H9 (cell line): ENCODE measurements at regions not wholly inside any gene's neighbourhood (a gene's known extent, or its start where the extent isn't known, plus 50 kb on each side); places are given as distances from the start of the nearest gene placed in this dataset.

Experiments
- DNase-seq: peaks from one replicate; pipeline ENCODE4 v3.0.0-alpha.2; 2017
- H2AFZ ChIP-seq: one replicate; pipeline ENCODE4 v1.6.1; 2013; ENCODE audit warnings: mild to moderate bottlenecking, low read length, control low read depth, moderate library complexity
- H2AK5ac ChIP-seq: 2 replicates; pipeline ENCODE4 v1.6.1; 2013; ENCODE audit warnings: low read length, control low read depth, mixed read lengths; ENCODE audit not compliant: insufficient read length
- H2BK120ac ChIP-seq: one replicate; pipeline ENCODE4 v1.6.1; 2013; ENCODE audit warnings: low read depth, mild to moderate bottlenecking, low read length, control low read depth, inconsistent platforms; ENCODE audit not compliant: poor library complexity, severe bottlenecking
- H2BK12ac ChIP-seq: 2 replicates; pipeline ENCODE4 v1.6.1; 2013; ENCODE audit warnings: low read length, control low read depth, mixed read lengths, low read depth; ENCODE audit not compliant: insufficient read length
- H2BK15ac ChIP-seq: 2 replicates; pipeline ENCODE4 v1.6.1; 2013; ENCODE audit warnings: low read depth, low read length, control low read depth
- H2BK20ac ChIP-seq: one replicate; pipeline ENCODE4 v1.6.1; 2013; ENCODE audit warnings: low read depth, mild to moderate bottlenecking, low read length, control low read depth, inconsistent platforms; ENCODE audit not compliant: poor library complexity, severe bottlenecking
- H2BK5ac ChIP-seq: 2 replicates; pipeline ENCODE4 v1.6.1; 2013; ENCODE audit warnings: low read length, control low read depth, mixed read lengths; ENCODE audit not compliant: insufficient read length
- H3K14ac ChIP-seq: 2 replicates; pipeline ENCODE4 v1.6.1; 2013; ENCODE audit warnings: low read length, control low read depth; ENCODE audit not compliant: insufficient read depth
- H3K18ac ChIP-seq: 2 replicates; pipeline ENCODE4 v1.6.1; 2013; ENCODE audit warnings: low read depth, mild to moderate bottlenecking, mixed read lengths, low read length, control low read depth; ENCODE audit not compliant: insufficient read length
- H3K23ac ChIP-seq: 2 replicates; pipeline ENCODE4 v1.6.1; 2013; ENCODE audit warnings: low read length, control low read depth, mixed read lengths, low read depth; ENCODE audit not compliant: insufficient read length
- H3K23me2 ChIP-seq: 2 replicates; pipeline ENCODE4 v1.6.1; 2013; ENCODE audit warnings: low read depth, mild to moderate bottlenecking, mixed read lengths, low read length, control low read depth; ENCODE audit not compliant: insufficient read length, poor library complexity, severe bottlenecking
- H3K27ac ChIP-seq: 2 replicates; pipeline ENCODE4 v1.5.1; 2013; ENCODE audit warnings: low read length, control low read depth, mixed read lengths, low read depth; ENCODE audit not compliant: insufficient read length
- H3K27me3 ChIP-seq: 2 replicates; pipeline ENCODE4 v1.6.1; 2013; ENCODE audit warnings: low read length, control low read depth, inconsistent platforms; ENCODE audit not compliant: insufficient read depth
- H3K4ac ChIP-seq: 2 replicates; pipeline ENCODE4 v1.6.1; 2013; ENCODE audit warnings: low read depth, mild to moderate bottlenecking, control low read depth, inconsistent platforms, low read length, moderate library complexity
- H3K4me1 ChIP-seq: 2 replicates; pipeline ENCODE4 v1.6.1; 2013; ENCODE audit warnings: low read length, control low read depth, inconsistent platforms; ENCODE audit not compliant: insufficient read depth
- H3K4me2 ChIP-seq: 2 replicates; pipeline ENCODE4 v1.6.1; 2013; ENCODE audit warnings: low read length, control low read depth, mixed read lengths; ENCODE audit not compliant: insufficient read length, insufficient read depth
- H3K56ac ChIP-seq: 2 replicates; pipeline ENCODE4 v1.6.1; 2013; ENCODE audit warnings: low read depth, mild to moderate bottlenecking, mixed read lengths, low read length, control low read depth; ENCODE audit not compliant: insufficient read length
- H3K79me1 ChIP-seq: 2 replicates; pipeline ENCODE4 v1.6.1; 2013; ENCODE audit warnings: low read depth, mild to moderate bottlenecking, moderate library complexity, low read length, control low read depth, inconsistent platforms; ENCODE audit not compliant: insufficient read depth, poor library complexity, severe bottlenecking
- H3K79me2 ChIP-seq: 2 replicates; pipeline ENCODE4 v1.6.1; 2013; ENCODE audit warnings: low read length, control low read depth, inconsistent platforms; ENCODE audit not compliant: insufficient read depth
- H3K9ac ChIP-seq: 2 replicates; pipeline ENCODE4 v1.6.1; 2013; ENCODE audit warnings: low read length, control low read depth, mixed read lengths; ENCODE audit not compliant: insufficient read length; ENCODE audit errors: extremely low read depth
- H3K9me3 ChIP-seq: one replicate; pipeline ENCODE4 v1.6.1; 2013; ENCODE audit warnings: low read depth, low read length, inconsistent platforms; ENCODE audit not compliant: control insufficient read depth
- H3T11ph ChIP-seq: one replicate; pipeline ENCODE4 v1.6.1; 2013; ENCODE audit warnings: mild to moderate bottlenecking, low read length, control low read depth, inconsistent platforms
- H4K20me1 ChIP-seq: one replicate; pipeline ENCODE4 v1.6.1; 2013; ENCODE audit not compliant: control insufficient read depth, insufficient read length, insufficient read depth
- H4K5ac ChIP-seq: 2 replicates; pipeline ENCODE4 v1.6.1; 2013; ENCODE audit warnings: low read depth, mild to moderate bottlenecking, mixed read lengths, low read length, control low read depth; ENCODE audit not compliant: insufficient read length
- H4K8ac ChIP-seq: replicated peaks from 2 replicates; pipeline ENCODE4 v1.6.1; 2013; ENCODE audit warnings: low read length, control low read depth, mixed read lengths, low read depth; ENCODE audit not compliant: insufficient read length
- H4K91ac ChIP-seq: 2 replicates; pipeline ENCODE4 v1.6.1; 2013; ENCODE audit warnings: low read depth, mild to moderate bottlenecking, moderate library complexity, mixed read lengths, low read length, control low read depth; ENCODE audit not compliant: insufficient read length
- H3K27ac Mint-ChIP-seq, 3 experiments: 2 replicates in 2 of 3; 3 replicates in 1 of 3; pipeline ENCODE4 v1.8.0; 2020 to 2021; ENCODE audit warnings: mixed read lengths in 3 of 3, mild to moderate bottlenecking in 1 of 3, moderate library complexity in 1 of 3
- H3K27me3 Mint-ChIP-seq: 2 replicates; pipeline ENCODE4 v1.8.0; 2021; ENCODE audit warnings: low read depth, mild to moderate bottlenecking, moderate library complexity, mixed read lengths
- H3K36me3 Mint-ChIP-seq, 3 experiments: 2 replicates in 2 of 3; 3 replicates in 1 of 3; pipeline ENCODE4 v1.8.0; 2020 to 2021; ENCODE audit warnings: low read depth in 3 of 3, mixed read lengths in 3 of 3; ENCODE audit not compliant: insufficient read depth in 1 of 3
- H3K4me1 Mint-ChIP-seq, 2 experiments: 2 replicates each; pipeline ENCODE4 v1.8.0; 2020; ENCODE audit warnings: mixed read lengths in 2 of 2
- H3K4me3 Mint-ChIP-seq, 2 experiments: 2 replicates in 1 of 2; 3 replicates in 1 of 2; pipeline ENCODE4 v1.8.0; 2020 to 2021; ENCODE audit warnings: mild to moderate bottlenecking in 2 of 2, mixed read lengths in 2 of 2, moderate library complexity in 1 of 2
- H3K9me3 Mint-ChIP-seq, 2 experiments: 2 replicates in 1 of 2; 3 replicates in 1 of 2; pipeline ENCODE4 v1.8.0; 2020; ENCODE audit warnings: mild to moderate bottlenecking in 2 of 2, mixed read lengths in 2 of 2, moderate library complexity in 1 of 2
- CTCF ChIP-seq: fragments of 200-600 bp; sonication (generic); conservative IDR thresholded peaks from 3 replicates; pipeline ENCODE4 v1.8.0; 2021; ENCODE audit warnings: antibody characterized with exemption, mild to moderate bottlenecking
- WGBS: extraction: QIAGEN DNeasy Blood & Tissue Kit; methylation state at CpG from one replicate; pipeline ENCODE4 v1.1.7; 2013; ENCODE audit warnings: missing lambda C conversion rate, low lambda C conversion rate, mixed read lengths; ENCODE audit not compliant: insufficient read length; ENCODE audit errors: extremely low coverage; 5-methylcytosine and 5-hydroxymethylcytosine counted together

GRCh38 chr22:35482311-35482710, 58.3 kb upstream of the RASD2 start:
- Histone ChIP-seq H3K4me1 (no peaks in the 10 kb centered on the region), H3K27me3 (no peaks in the 10 kb centered on the region), H2AK5ac (no peak overlapping the region), H3K9me3 (no peaks in the 10 kb centered on the region), H4K8ac (no peak overlapping the region), H3K27ac (no peak overlapping the region), H3K18ac (no peak overlapping the region), H2BK12ac (no peak overlapping the region), H4K91ac (no peak overlapping the region), H3K4me2 (no peak overlapping the region), H3K56ac (no peak overlapping the region), H3K79me1 (no peaks in the 10 kb centered on the region), H3K14ac (no peak overlapping the region), H4K20me1 (no peaks in the 10 kb centered on the region), H2BK5ac (no peak overlapping the region), H2BK120ac (no peak overlapping the region), H3T11ph (no peak overlapping the region), H2BK15ac (no peak overlapping the region), H4K5ac (no peak overlapping the region), H2AFZ (no peak overlapping the region), H3K9ac (no peak overlapping the region), H3K23ac (no peak overlapping the region), H2BK20ac (no peak overlapping the region), H3K4ac (no peak overlapping the region), H3K79me2 (no peaks in the 10 kb centered on the region), H3K23me2 (no peaks in the 10 kb centered on the region)
- no peak for TF ChIP-seq CTCF
- no peak for DNase-seq
- peaks cover 4 to 24% of the 10 kb centered on the region in 2 experiments; a peak in 2 of 4 replicates for H3K4me1 Mint-ChIP-seq
- H3K36me3 Mint-ChIP-seq, result no peaks in the 10 kb centered on the region
- H3K9me3 Mint-ChIP-seq, result no peaks in the 10 kb centered on the region
- H3K27ac Mint-ChIP-seq, result no peak overlapping the region
- peaks cover 36% of the 10 kb centered on the region for H3K27me3 Mint-ChIP-seq
- no CpG with 5 or more reads among the region's 5 CpGs for WGBS
- no peak overlapping the region for H3K4me3 Mint-ChIP-seq
